GM13976 (cell line): ENCODE measurements at regions not wholly inside any gene's neighbourhood (a gene's known extent, or its start where the extent isn't known, plus 50 kb on each side); places are given as distances from the start of the nearest gene placed in this dataset.

Source experiments
- DNase-seq: peaks from one replicate; pipeline ENCODE4 v3.0.0; 2012; ENCODE audit warnings: low spot score
- CTCF ChIP-seq: IDR thresholded peaks from 2 replicates; pipeline ENCODE4 v1.5.1; 2012; ENCODE audit warnings: borderline replicate concordance, mild to moderate bottlenecking; ENCODE audit not compliant: insufficient read depth; ENCODE audit errors: extremely low read depth, missing control alignments, control extremely low read depth
- in situ Hi-C: fragments of 300-500 bp; cut with MboI; formaldehyde crosslinking; loops from one replicate; pipeline ENCODE4 v1.12.0; 2022; ENCODE audit warnings: low sequenced_read_pairs, mixed read lengths, inconsistent platforms; ENCODE audit not compliant: unreplicated experiment

- TF ChIP-seq CTCF, result no peak
- in situ Hi-C loops, result no loop called here
- no peak for DNase-seq
These were observed 246.2 kb upstream of the AKR1E2 start for GRCh38 chr10:4579844-4580243.

- in situ Hi-C loops, result no loop called here
- no peak for TF ChIP-seq CTCF
- no peak for DNase-seq
These were observed 249.8 kb upstream of the AKR1E2 start for GRCh38 chr10:4576206-4576605.

GRCh38 chr10:4569151-4569550 lies 256.9 kb upstream of the AKR1E2 start:
- in situ Hi-C loops, result no loop called here
- DNase-seq, result no peak
- TF ChIP-seq CTCF, result no peak

GRCh38 chr10:4568731-4569130 lies 257.3 kb upstream of the AKR1E2 start:
- in situ Hi-C loops, result no loop called here
- no peak for DNase-seq
- TF ChIP-seq CTCF, result no peak

- in situ Hi-C loops, result no loop called here
- no peak for TF ChIP-seq CTCF
- DNase-seq, result no peak
These were observed 257.9 kb upstream of the AKR1E2 start for GRCh38 chr10:4568086-4568485.

GRCh38 chr10:4567637-4568036 lies 258.4 kb upstream of the AKR1E2 start:
- DNase-seq, result no peak
- no peak for TF ChIP-seq CTCF
- in situ Hi-C loops, result no loop called here

- TF ChIP-seq CTCF, result no peak
- no peak for DNase-seq
- in situ Hi-C loops, result no loop called here
These were observed 260.0 kb upstream of the AKR1E2 start for GRCh38 chr10:4566011-4566410.
